ENCODE measurements at regions not wholly inside any gene's neighbourhood (a gene's known extent, or its start where the extent isn't known, plus 50 kb on each side); places are given as distances from the start of the nearest gene placed in this dataset.
A peak's percentile ranks its signal among the peaks of the same experiment; 100 is the strongest.

- peak; percentile 51 for DNase-seq
Measured at GRCh38 chr6:71533939-71534379, 245.3 kb downstream of the OGFRL1 start.

- DNase-seq = no peak
Measured at GRCh38 chr6:71534921-71535320, 246.3 kb downstream of the OGFRL1 start.

DNA sequence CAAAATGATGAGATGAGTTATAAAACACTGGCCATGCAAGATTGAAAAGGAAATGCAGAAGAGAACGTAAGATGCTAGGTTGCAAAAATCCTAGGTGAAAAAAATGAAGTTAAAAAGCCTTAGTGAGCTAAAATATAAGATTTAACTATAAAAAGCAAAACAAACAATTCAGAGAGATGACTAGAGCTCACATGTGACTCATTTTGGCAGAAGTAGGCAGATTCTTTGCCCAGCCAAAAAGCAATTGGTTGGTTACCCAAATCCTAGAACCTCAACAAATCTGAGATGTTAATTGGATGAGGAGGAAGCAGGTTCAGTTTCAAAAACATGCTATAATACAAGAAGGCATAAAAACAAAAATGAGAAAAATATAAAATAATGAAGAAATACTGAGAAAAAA is 249.1 kb downstream of the OGFRL1 start:
- DNase-seq = no peak

DNA sequence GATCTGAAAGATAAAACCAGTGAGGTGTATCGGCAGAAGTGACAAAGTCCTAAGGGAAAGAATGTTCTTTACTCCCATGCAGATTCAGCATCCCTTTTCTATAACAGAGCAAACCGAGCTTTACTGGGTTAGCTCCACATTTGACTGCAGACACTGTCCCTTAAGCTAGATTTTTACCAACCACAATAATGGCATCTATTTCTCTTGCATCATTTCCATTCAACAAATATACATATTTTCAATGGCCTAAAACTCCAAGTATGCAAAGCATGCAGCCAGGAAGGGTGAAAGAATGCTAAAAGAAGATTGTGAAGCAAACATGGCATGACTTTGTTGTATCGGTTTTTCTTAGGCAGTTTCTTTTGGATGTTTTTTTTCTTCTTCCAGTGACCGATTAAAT is 255.4 kb downstream of the OGFRL1 start:
- no peak for DNase-seq

DNA sequence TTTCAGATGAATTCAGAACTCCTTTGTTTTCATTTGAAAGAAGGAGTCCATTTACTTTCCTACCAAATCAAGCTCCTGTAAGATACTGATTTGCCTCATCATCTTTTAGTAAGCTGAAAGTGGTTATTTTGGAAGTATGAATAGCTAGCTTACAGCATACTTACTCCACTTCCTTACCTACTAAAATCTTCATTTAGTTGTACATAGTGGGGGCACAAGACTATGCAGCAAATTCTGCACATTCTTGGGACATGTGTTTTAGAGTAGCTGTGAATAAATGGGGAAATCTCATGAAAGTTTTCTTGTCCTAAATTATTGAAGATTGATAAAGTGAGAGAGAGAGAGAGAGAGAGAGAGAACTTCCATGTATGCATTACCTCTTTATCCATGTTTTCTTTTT is 256.3 kb downstream of the OGFRL1 start:
- no peak for DNase-seq

DNA sequence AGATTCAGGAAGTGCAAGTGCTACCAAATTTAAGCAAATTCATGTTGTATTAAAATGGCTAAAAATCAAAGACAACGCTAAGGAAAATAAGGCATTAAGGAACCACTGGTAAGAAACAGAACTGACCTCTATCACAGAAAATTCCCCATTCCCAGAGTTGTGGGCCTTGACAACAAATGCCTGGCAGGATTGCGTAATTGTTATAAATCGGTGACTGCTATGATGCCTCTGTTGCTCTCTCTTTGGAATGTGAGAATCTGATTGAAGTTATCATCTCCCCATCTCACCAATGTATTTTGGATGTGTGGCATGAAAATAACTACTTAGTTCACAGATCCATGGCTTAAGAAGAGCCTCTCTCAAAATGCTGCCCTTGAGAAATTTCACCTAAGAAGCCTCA is 257.3 kb downstream of the OGFRL1 start:
- DNase-seq = no peak

DNA sequence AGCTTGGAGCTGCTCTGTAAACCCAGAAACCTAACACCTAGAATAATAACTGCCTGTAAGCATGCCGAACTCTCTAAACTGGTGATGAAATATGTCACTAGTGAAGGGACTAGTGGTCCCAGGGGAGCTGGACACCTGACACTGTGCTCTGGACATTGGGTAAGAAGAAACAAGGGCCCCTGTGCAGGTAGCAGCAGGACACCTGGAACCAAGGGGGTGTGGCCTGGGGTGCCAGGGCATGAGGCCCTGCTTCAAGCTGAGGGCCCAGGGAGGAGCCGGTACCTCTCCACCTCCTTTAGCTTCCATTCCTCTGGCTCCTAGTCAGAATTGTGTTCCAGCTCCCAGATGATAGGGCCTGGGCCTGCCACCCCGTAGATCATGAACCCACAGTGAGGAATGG is 263.2 kb downstream of the OGFRL1 start:
- DNase-seq = no peak

DNA sequence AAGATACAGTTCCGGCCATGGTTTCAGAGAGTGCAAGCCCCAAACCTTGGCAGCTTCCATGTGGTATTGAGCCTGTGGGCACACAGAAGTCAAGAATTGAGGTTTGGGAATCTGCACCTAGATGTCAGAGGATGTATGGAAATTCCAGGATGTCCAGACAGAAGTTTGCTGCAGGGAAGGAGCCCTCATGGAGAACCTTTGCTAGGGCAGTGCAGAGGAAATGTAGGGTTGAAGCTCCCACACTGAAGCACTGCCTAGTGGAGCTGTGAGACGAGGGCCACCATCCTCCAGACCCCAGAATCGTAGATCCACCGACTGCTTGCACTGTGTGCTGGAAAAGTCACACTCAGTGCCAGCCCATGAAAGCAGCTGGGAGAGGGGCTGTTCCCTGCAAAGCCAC is 267.5 kb downstream of the OGFRL1 start:
- DNase-seq = no peak

DNA sequence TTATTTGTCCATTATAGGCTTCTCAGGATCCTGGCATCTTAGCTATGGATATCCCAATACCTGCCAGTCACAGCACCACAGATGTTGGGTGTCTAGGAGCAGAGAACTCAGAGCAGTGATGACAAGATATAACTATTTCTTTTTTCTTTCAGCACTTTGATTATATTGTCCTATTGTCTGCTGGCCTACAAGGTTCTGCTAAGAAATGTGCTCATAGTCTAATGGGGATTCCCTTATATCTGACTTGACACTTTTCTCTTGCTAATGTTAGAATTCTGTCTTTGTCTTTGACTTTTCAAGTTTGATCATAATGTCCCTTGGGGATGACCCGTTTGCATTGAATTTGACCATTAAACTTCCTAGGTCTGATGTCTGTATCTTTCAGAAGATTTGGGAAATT is 270.4 kb downstream of the OGFRL1 start:
- no peak for DNase-seq

DNA sequence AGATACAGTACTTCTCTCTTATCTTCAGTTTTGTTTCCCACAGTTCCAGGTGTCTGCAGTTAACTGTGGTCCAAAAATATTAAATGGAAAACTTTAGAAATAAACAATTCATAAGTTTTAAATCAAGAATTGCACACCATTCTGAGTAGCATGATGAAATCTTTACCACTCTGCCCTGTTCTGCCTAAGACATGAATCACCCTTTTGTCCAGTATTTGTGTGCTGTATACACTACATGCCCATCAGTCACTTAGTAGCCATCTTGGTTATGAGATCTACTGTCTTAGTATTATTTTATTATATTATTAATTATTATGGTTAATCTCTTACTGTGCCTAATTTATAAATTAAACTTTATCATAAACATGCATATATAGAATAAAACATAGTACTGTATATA is 279.0 kb downstream of the OGFRL1 start:
- DNase-seq = no peak

DNA sequence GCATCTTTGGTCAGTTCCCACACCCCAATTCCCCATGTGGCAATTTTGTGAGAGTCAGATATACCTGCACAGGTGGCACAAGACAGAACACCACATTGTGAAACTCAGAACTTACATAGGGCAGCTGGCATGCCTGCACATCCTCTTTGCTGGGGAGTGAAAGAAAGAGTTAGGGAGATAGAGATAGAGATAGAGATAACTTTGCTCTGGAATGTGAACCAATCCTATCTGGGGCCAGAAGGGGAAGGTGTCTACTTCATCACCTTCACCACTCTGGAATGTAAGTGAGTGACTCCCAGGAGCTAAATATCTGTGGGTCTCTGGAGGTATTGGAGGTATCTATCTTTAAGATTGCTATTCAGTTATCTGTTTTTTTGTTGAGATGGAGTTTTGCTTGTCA is 289.2 kb downstream of the OGFRL1 start:
- no peak for DNase-seq

GRCh38 chr6:71579902-71580301 is 291.3 kb downstream of the OGFRL1 start:
- no peak for DNase-seq

- no peak for DNase-seq
Measured at GRCh38 chr6:71582820-71583219, 294.2 kb downstream of the OGFRL1 start.

- DNase-seq = no peak
Measured at GRCh38 chr6:71584712-71585436, 296.3 kb downstream of the OGFRL1 start.

- no peak for DNase-seq
Measured at GRCh38 chr6:71585472-71585871, 296.9 kb downstream of the OGFRL1 start.

DNA sequence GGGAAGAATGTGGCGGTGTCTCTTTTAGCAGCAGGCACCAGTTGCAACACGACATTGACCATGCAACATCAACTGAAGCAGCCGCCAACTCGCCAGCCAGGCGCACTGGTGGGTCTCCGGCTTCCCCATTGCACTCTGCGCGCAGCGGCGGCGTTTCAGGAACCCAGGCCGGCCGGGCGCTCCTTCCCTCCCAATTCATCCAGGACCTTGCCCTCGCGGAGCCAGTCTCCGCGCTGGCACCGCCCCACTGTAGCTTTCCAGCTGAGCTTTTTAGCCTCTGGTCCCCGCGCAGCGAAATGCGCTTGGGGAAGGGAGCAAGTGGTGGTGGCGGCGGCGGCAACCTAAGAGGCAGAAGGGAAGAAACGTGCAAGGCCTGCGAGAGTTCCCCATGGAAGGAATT is 297.9 kb upstream of the RIMS1 start:
- no peak for DNase-seq

GRCh38 chr6:71589254-71589653 is 297.1 kb upstream of the RIMS1 start:
- no peak for DNase-seq

- DNase-seq = no peak
Measured at GRCh38 chr6:71592643-71593042, 293.7 kb upstream of the RIMS1 start.

DNA sequence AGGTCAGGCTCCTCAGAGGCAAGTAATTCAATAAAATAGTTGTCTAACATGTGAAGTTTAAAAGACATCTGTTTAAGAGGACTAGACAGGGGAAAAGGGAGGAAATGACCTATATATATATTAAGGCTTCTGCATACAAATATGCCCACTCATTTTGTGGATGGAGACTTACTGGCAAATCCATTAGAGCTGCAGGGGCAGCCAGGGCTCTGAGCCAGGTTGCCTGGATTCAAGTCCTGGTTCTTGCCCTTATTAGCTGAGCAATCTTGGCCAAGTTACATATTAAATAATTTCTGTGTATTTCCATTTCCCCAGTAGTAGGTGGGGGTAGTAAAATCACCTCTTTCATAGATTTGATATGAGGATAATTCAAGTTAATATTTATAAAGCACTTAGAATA is 287.0 kb upstream of the RIMS1 start:
- DNase-seq = no peak

- DNase-seq = no peak
Measured at GRCh38 chr6:71602385-71603007, 283.9 kb upstream of the RIMS1 start.

GRCh38 chr6:71603021-71603420 is 283.3 kb upstream of the RIMS1 start:
- DNase-seq = no peak

GRCh38 chr6:71608646-71609045 is 277.7 kb upstream of the RIMS1 start:
- no peak for DNase-seq

- DNase-seq = no peak
Measured at GRCh38 chr6:71619836-71620235, 266.5 kb upstream of the RIMS1 start.

- DNase-seq = peak; percentile 30
Measured at GRCh38 chr6:71621918-71622519, 264.3 kb upstream of the RIMS1 start.

DNA sequence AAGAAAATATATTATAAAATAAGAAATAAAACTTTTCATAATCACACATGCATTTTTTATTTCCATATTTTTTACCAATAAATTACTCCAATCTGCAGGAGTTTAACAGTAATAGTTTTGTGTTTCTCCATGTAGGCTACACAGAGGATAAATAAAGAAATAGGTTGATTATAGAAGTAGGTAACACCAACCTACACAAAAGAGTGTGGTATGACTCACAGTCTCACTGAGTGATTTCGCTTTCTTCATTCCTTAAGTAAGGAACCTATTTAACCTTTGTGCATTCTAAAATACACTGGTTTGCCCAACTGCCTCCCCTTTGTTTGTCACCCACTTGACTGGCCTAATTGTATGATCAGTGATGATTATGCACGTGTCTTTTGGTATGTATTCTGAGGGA is 244.2 kb upstream of the RIMS1 start:
- DNase-seq = no peak
